WTC11 (cell line): ENCODE measurements at regions not wholly inside any gene's neighbourhood (a gene's known extent, or its start where the extent isn't known, plus 50 kb on each side); places are given as distances from the start of the nearest gene placed in this dataset.

Experiments used
- ATF2 ChIP-seq: sonication (generic); formaldehyde crosslinking; IDR thresholded peaks from 2 replicates; pipeline ENCODE4 v1.8.1; 2022; ENCODE audit warnings: low read depth, missing genetic modification reagents, borderline replicate concordance
- CTCF ChIP-seq: fragments of 200-600 bp; IDR thresholded peaks from 2 replicates; pipeline ENCODE4 v1.8.0; 2022; ENCODE audit warnings: antibody characterized with exemption
- ETV6 ChIP-seq: sonication (generic); formaldehyde crosslinking; IDR thresholded peaks from 2 replicates; pipeline ENCODE4 v1.8.1; 2022; ENCODE audit warnings: mild to moderate bottlenecking, missing genetic modification reagents
- HMGXB4 ChIP-seq: sonication (generic); formaldehyde crosslinking; IDR thresholded peaks from 2 replicates; pipeline ENCODE4 v1.8.1; 2023; ENCODE audit warnings: mild to moderate bottlenecking, moderate library complexity, missing genetic modification reagents
- MAX ChIP-seq: sonication (generic); formaldehyde crosslinking; IDR thresholded peaks from 2 replicates; pipeline ENCODE4 v1.8.0; 2022; ENCODE audit warnings: mild to moderate bottlenecking, missing genetic modification reagents
- SMAD3 ChIP-seq: sonication (generic); formaldehyde crosslinking; IDR thresholded peaks from 2 replicates; pipeline ENCODE4 v1.8.0; 2022; ENCODE audit warnings: missing genetic modification reagents, mild to moderate bottlenecking, borderline replicate concordance
- SP1 ChIP-seq: sonication (generic); formaldehyde crosslinking; conservative IDR thresholded peaks from 2 replicates; pipeline ENCODE4 v1.8.1; 2022; ENCODE audit warnings: missing genetic modification reagents
- TEAD1 ChIP-seq: sonication (generic); formaldehyde crosslinking; IDR thresholded peaks from 2 replicates; pipeline ENCODE4 v1.8.0; 2022; ENCODE audit warnings: mild to moderate bottlenecking, missing genetic modification reagents
- USF2 ChIP-seq: sonication (generic); formaldehyde crosslinking; IDR thresholded peaks from 2 replicates; pipeline ENCODE4 v1.8.1; 2023; ENCODE audit warnings: mild to moderate bottlenecking, missing genetic modification reagents, moderate library complexity

GRCh38 chr15:49706805-49707204 lies 86.0 kb downstream of the DTWD1 start:
- TF ChIP-seq ATF2 (CRISPR knock-in tag), result no peak
- TF ChIP-seq CTCF, result no peak
- no peak for TF ChIP-seq MAX (CRISPR knock-in tag)
- no peak for TF ChIP-seq SMAD3 (CRISPR knock-in tag)
- no peak for TF ChIP-seq SP1 (CRISPR knock-in tag)
- TF ChIP-seq USF2 (CRISPR knock-in tag), result no peak
- no peak for TF ChIP-seq HMGXB4 (CRISPR knock-in tag)
- no peak for TF ChIP-seq TEAD1
- TF ChIP-seq ETV6 (CRISPR knock-in tag), result no peak
